ENCODE measurements at regions not wholly inside any gene's neighbourhood (a gene's known extent, or its start where the extent isn't known, plus 50 kb on each side); places are given as distances from the start of the nearest gene placed in this dataset.

DNA sequence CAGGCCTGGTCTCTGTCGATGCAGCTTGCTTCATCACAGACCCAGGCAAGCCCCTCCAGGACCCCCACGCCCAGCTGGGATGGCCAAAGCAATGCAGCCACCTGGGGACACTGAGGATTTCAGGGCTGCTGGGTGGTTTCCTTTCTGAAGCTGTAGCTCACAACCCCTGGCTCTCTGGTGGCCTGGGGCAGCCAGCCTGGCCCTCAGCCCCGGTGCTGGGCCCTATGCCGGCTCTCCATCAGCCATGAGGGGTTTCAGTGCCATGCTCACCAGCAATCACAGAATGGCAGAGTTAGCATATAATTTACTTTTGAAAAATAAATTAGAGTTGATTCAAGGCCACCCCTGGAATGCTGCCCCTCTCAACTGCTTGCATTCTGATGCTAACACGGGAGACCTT lies 150.2 kb upstream of the UNC5B start:
- intact Hi-C loops (cut with DNase I), result no loop called here
- peak in 2 of 10 donors; percentile 45 to 74 for DNase-seq

DNA sequence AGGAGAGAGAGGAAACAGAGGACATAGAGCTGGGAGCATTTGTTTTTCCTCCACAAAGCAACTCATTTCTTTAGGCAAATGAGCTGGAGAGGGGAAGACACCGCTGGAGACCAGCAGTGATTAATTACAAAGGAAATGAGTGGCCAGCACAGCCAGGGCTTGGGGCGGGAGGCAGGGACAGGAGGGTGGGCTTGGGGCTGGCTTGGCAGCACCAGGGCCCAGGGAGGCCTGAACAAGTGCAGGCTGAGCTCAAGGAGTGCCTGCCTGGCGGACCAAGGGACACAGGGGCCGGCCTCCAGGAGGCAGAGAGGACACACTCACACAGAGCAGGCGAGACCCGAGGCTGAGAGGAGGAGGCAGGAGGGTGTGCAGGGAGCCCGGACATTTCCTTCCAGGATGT lies 149.0 kb upstream of the UNC5B start:
- intact Hi-C loops (cut with DNase I), result no loop called here
- peak in 1 of 10 donors; percentile 59 for DNase-seq

DNA sequence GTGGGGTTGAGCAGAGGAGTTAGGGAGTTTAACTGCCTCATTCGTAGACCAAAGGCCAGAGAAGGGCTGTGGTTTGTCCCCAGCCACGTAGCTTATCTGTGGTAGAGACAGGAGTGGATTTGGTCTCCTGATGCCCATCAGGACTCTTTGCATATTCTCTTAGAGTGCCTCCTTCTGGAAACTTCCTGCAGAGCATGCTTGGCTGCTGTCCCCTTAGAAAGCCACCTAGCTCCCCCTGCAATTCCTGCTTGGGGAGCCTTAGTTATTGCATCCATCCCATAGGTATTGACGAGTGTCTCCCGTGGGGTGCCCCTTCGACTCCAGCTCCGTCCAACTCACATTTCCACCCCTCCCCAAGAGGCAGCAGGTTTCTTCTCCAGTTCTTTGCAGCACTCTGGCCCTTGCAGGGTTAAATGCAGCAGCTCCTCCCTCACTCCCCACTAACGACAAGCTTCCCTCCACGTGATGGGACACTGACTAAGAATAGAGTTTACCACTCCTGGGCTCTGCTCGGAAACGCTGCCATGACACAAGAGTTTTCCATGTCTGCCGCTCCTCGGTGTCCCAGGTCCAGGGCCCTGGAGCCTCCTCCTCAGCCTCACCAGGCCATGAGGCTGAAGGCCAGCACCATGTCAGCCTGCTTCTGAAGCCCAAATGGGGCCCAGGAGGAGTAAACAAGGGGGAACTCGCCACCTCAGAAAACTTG lies 147.8 kb upstream of the UNC5B start:
- intact Hi-C loops (cut with DNase I), result no loop called here
- DNase-seq, result peak in 2 of 10 donors; percentile 67 to 72

- DNase-seq, result peak in 2 of 10 donors; percentile 15 to 19
- intact Hi-C loops (cut with DNase I), result no loop called here
These were observed 146.7 kb upstream of the UNC5B start for GRCh38 chr10:71065659-71066058.

GRCh38 chr10:71066600-71066999 lies 145.8 kb upstream of the UNC5B start:
- intact Hi-C loops (cut with DNase I), result no loop called here
- DNase-seq, result peak in 2 of 10 donors; percentile 66 to 73

- intact Hi-C loops (cut with DNase I), result no loop called here
- DNase-seq, result peak in 2 of 10 donors; percentile 59 to 70
These were observed 145.2 kb upstream of the UNC5B start for GRCh38 chr10:71067098-71067740.

- peak in 7 of 10 donors; percentile 21 to 86 (median 48) for DNase-seq
- intact Hi-C loops (cut with DNase I), result no loop called here
These were observed 143.5 kb upstream of the UNC5B start for GRCh38 chr10:71068861-71069271.

DNA sequence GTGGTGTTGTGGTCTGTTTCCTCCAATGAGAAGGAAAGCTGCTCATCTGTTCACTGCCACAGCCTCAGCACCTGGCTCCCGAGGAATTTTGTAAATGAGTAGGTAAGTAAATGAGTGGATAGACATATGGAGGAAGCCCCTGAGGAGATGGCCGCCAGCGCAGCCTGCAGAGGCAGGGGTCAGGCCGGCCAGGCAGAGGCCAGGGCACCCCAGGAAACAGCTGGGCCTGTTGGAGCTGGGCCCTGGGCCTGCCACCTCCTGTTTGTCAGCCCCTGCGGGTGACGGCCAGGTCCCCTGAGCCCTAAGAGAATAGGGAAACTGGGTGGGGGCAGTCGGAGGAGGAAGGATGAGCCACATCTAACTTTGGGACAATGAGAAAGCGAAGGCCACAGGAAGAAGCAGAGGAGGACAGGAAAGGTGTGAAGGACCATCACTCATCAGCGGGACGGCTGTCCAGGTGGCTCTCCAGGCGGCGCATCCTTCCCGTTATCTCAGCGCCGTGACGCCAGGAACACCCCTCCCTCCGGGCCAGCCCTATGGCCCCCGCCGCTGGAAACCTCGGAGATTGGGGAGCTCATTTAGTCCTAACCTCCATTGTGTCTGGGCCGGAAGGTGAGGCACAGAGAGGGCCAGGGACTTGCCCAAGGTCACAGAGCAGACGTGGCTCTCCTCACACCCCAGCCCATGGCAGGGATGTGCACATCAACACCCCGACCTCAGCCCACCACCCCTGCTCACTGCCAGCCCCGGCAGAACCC lies 142.3 kb upstream of the UNC5B start:
- intact Hi-C loops (cut with DNase I), result no loop called here
- peak in 3 of 10 donors; percentile 63 to 76 (median 63) for DNase-seq

DNA sequence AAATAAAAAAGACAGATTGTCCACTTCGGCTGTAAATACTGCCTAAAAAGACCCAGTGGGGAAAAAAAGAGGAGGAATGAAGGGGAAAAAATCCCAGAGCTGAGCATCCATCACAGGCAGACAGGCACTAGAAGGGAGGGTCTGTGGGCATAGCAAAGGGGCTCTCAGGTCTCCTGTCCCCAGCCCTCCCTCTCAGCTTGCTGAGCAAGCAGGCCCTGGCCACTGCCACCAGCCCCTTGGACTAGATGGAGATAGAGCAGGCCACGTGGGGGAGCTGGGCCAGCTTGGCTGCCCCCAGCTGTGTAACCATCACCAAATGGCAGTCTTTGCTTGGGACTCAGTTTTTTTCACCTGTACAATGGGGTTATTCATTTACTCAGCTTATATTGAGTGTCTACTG lies 141.6 kb upstream of the UNC5B start:
- DNase-seq, result peak in 3 of 10 donors; percentile 35 to 62 (median 59)
- intact Hi-C loops (cut with DNase I), result no loop called here

- peak in 1 of 10 donors; percentile 58 for DNase-seq
- intact Hi-C loops (cut with DNase I), result no loop called here
These were observed 140.1 kb upstream of the UNC5B start for GRCh38 chr10:71072131-71072822.

DNA sequence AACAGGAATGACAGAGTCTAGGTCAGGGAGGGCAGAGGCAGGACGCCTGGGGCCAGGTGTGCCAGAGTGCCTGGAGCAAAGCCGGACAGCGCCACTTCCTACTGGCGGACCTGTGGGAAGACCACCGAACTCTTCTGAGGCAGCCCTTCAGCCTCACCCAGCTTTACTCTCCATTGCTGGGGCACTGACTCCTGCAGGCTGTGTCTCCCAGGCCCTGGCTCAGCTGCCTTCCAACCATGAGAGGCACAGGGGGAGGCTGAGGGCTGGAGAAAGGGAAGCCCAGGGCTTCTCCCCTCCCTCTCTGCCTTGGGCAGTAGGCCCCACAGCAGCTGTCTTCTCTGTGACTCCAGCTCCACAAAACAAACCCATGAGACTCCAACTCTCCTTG lies 139.6 kb upstream of the UNC5B start:
- peak in 2 of 10 donors; percentile 29 to 61 for DNase-seq
- intact Hi-C loops (cut with DNase I), result no loop called here

DNA sequence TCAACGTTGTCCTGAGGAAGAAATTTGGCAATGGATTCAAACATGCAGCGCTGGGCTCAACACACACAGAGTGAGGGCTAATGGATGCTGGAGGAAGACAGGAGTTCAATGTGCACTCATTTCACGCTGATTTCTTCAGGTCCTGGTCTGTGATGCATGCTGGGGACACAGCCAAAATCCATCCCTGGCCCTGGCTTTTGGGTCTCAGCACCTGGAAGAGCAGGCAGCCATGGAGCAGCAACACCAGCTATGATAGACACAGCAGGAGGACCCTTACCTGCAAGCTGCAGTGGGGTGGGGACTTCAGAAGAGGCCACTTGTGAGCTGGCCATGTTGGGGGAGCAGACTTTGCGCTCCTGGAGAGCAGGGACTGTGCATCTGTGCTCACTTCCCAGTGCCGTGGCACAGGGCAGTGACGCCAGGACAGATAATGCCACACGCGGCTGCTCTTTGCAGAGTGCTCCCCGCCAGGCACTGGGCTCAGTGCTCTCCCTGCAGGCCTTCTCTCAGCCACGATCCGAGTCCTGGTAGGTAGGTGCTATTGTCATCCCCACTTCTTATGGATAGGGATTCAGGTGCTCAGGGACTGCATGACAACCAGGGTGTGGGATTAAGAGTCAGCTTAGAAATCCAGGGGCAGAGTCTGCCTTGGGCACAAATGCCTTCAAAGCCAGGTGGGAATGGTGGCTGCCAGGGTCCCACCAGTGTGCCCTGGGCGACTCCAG lies 138.8 kb upstream of the UNC5B start:
- peak in 1 of 10 donors; percentile 57 for DNase-seq
- intact Hi-C loops (cut with DNase I), result no loop called here

DNA sequence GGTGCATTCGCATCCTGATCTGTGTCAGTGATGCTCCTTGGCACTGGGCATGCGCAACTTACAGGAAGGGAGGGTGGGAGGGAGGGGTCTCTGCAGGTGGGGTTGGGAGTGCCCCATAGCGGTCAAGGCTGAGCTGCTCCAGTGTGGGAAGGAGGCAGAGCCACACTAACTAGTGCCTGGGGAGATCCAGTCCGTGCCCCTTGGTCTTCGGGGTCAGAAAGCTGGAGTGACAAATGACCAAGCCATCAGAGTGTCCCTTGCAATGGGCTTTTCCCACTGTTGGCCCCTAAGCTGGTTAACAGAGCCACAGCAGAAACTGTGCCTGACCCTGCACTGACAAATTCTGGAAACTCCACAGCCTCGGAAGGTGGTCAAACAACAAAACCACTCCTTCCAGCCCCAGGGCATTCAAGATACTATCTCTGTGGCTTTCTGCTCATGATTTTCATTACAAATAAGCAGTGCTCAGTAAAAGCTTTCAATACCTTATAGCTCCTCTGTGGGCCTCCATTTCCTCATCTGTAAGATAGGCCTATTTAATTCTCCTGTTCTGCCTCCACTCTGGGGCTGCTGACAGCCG lies 138.1 kb upstream of the UNC5B start:
- no peak for DNase-seq

DNA sequence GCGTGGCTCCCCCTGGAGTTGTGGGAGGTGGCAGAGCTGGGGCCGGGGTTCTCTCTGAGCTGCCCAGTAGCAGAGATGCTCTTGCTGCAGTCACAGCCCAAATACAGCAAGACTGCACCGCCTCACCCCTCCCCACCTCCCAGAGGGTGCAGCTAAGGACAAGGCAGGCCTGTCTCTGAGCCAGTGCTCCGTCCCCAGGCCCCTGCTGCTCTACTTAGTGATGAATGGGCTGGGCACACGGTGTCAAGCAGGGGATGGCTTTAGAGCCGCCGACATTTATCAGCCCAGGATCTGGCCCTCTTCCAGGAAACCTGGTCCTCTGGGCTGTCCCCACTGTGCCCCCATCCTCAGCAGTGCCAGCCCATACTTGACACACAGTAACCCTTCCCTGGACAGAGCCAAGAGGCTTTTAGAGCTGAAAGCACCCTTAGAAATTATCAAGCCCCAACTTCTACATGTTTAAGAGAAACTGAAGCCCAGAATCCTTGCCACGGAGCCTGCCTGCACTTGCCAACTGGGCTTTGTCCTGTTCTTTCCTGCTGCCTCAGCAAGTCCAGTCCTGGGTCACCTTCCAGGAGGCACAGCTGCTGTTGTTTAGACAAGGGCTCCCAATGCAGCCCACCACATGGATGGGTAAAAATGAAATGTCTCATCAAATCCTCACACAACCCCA lies 137.1 kb upstream of the UNC5B start:
- intact Hi-C loops (cut with DNase I), result no loop called here
- peak in 3 of 10 donors; percentile 5 to 79 (median 5) for DNase-seq

More for the DNA sequence above, 138.1 kb upstream of the UNC5B start:
- intact Hi-C loops (cut with DNase I), result no loop called here

DNA sequence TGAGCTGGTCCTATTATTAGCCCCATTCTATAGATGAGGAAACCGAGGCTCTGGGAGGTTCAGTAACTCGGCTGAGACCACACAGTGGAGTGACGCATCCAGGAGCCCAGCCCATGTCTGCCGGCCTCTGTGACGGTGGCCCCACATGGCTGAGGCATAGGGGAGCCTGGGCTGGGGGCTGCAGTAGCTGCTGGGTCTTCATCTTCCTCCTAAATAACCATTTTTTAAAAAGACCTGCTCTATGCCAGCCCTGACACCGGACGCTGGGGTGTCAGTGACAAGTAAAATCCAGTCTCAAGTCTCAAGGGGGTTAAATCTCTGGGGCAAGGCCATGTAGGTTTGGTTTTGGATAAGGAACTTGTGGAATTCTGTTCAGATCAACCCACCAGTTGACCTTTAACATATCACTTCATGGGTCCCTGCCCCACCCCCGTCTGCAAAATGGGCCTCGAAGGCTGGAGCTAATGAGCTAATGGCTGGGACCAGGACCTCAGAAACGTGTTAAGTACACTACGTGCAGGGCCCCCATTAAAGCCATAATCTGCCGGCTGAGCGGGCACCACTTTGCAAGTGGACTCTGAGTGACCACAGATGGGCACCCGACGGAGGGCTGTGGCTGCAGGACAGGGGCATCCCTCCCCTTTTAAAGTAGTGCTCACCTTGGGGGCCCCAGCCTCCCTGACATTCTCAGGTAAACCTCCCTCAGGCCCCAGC lies 136.5 kb upstream of the UNC5B start:
- DNase-seq, result peak in 4 of 10 donors; percentile 3 to 70 (median 6)
- intact Hi-C loops (cut with DNase I), result no loop called here

DNA sequence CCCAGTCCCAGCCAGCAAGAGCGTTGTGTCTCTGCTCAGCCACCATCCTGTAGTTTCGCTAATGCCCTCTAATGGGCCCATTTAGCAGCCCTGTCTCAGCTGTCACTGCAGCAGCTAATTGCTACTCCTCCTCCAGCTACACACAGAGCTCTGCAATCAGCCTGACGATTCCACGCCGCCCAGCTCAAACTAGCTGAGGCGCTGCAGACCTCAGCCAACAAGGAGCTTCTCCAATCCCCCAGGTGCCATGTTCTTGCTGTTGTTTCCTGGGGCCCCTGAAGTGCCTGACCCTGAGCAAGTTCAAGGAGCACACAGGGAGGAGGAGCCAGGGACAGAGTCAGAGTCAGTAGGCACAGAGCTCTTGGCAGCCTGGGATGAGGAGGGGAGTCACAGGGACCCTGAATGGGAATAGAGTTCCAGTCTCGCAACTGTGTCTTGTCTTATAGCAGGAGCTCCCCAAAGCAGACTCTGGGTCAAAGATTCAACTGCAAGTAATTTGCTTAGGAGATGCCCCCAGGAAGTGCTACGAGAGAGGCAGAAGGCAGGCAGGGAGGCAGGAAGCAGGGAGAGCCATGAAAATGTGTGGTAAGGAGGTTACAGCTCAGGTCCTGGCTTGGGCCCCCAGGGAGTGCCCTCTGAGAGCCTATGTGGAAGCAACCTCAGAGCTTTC lies 135.8 kb upstream of the UNC5B start:
- DNase-seq, result peak in 4 of 10 donors; percentile 3 to 76 (median 12)
- intact Hi-C loops (cut with DNase I), result no loop called here

DNA sequence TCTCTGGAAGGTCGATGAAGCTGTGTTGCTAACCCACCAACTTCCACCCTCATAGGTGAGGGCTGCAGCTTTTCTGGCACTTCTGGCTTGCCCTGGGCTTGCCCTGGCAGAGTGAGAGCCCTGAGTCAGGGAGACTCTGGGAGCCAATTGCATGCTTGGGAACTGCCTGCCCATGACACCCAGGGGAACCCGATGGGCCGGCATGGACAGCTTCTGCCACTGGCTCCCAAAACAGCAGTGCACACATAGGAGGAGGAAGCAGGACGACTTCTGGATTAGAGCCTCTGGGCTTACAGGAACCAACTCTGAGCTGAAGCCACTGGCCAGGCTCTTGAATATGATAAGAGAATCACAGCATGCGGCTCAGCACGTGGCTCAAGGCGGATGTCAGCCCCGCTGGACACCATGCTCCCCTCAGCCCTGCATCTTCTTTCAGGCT lies 135.2 kb upstream of the UNC5B start:
- intact Hi-C loops (cut with DNase I), result no loop called here
- peak in 1 of 10 donors; percentile 55 for DNase-seq
